Mesenchymal stem cell (in vitro differentiated cells and primary cell): ENCODE measurements at regions not wholly inside any gene's neighbourhood (a gene's known extent, or its start where the extent isn't known, plus 50 kb on each side); places are given as distances from the start of the nearest gene placed in this dataset.

Source experiments
- DNase-seq: peaks from one replicate; pipeline ENCODE4 v3.0.0-alpha.2; 2013
- H2AFZ ChIP-seq: one replicate; pipeline ENCODE4 v1.6.1; 2013; ENCODE audit warnings: low read depth, mild to moderate bottlenecking, control low read depth, inconsistent platforms, low read length, moderate library complexity
- H2AK5ac ChIP-seq: 2 replicates; pipeline ENCODE4 v1.6.1; 2013; ENCODE audit warnings: low read length, moderate library complexity, mild to moderate bottlenecking, inconsistent platforms; ENCODE audit not compliant: severe bottlenecking
- H2BK120ac ChIP-seq: one replicate; pipeline ENCODE4 v1.6.1; 2013; ENCODE audit warnings: low read depth, mild to moderate bottlenecking, inconsistent platforms, low read length, moderate library complexity
- H2BK12ac ChIP-seq, 2 experiments: one replicate each; pipeline ENCODE4 v1.6.1; 2013; ENCODE audit warnings: inconsistent platforms in 2 of 2, low read length in 2 of 2, mild to moderate bottlenecking in 2 of 2, moderate library complexity in 2 of 2, control low read depth in 1 of 2
- H2BK15ac ChIP-seq: one replicate; pipeline ENCODE4 v1.6.1; 2013; ENCODE audit warnings: mild to moderate bottlenecking, low read depth, inconsistent platforms; ENCODE audit not compliant: poor library complexity, severe bottlenecking
- H2BK5ac ChIP-seq: 2 replicates; pipeline ENCODE4 v1.6.1; 2013; ENCODE audit warnings: low read depth, mild to moderate bottlenecking, low read length, control low read depth, inconsistent platforms; ENCODE audit not compliant: poor library complexity, severe bottlenecking
- H3K14ac ChIP-seq, 2 experiments: one replicate each; pipeline ENCODE4 v1.6.1; 2013; ENCODE audit warnings: inconsistent platforms in 2 of 2, low read length in 2 of 2, control low read depth in 1 of 2, mild to moderate bottlenecking in 1 of 2, moderate library complexity in 1 of 2
- H3K18ac ChIP-seq, 2 experiments: one replicate each; pipeline ENCODE4 v1.6.1; 2013; ENCODE audit warnings: inconsistent platforms in 2 of 2, low read length in 2 of 2, control low read depth in 1 of 2, low read depth in 1 of 2, mild to moderate bottlenecking in 1 of 2
- H3K23ac ChIP-seq, 2 experiments: one replicate each; pipeline ENCODE4 v1.6.1; 2013; ENCODE audit warnings: inconsistent platforms in 2 of 2, low read length in 2 of 2, mild to moderate bottlenecking in 2 of 2, moderate library complexity in 2 of 2, control low read depth in 1 of 2
- H3K27ac ChIP-seq: 2 replicates; pipeline ENCODE4 v1.5.1; 2013; ENCODE audit warnings: mild to moderate bottlenecking, moderate library complexity, low read length, control low read depth, inconsistent platforms; ENCODE audit not compliant: poor library complexity, severe bottlenecking
- H3K27me3 ChIP-seq, 2 experiments: 2 replicates each; pipeline versions ENCODE4 v1.6.1 to v1.7.0; 2013; ENCODE audit warnings: low read length in 2 of 2, mild to moderate bottlenecking in 2 of 2, moderate library complexity in 2 of 2, control low read depth in 1 of 2, inconsistent platforms in 1 of 2; ENCODE audit not compliant: control insufficient read depth in 1 of 2, insufficient read depth in 1 of 2
- H3K36me3 ChIP-seq, 2 experiments: 2 replicates each; pipeline versions ENCODE4 v1.6.1 to v1.7.0; 2013; ENCODE audit warnings: low read length in 2 of 2, control low read depth in 1 of 2, inconsistent platforms in 1 of 2, low read depth in 1 of 2, mild to moderate bottlenecking in 1 of 2; ENCODE audit not compliant: insufficient read depth in 2 of 2, control insufficient read depth in 1 of 2
- H3K4ac ChIP-seq, 2 experiments: one replicate each; pipeline ENCODE4 v1.6.1; 2013; ENCODE audit warnings: inconsistent platforms in 2 of 2, low read length in 2 of 2, mild to moderate bottlenecking in 2 of 2, moderate library complexity in 2 of 2, control low read depth in 1 of 2, low read depth in 1 of 2
- H3K4me1 ChIP-seq: 2 replicates; pipeline ENCODE4 v1.6.1; 2013; ENCODE audit warnings: low read depth, low read length, control low read depth; ENCODE audit not compliant: control insufficient read depth, insufficient read depth
- H3K4me2 ChIP-seq: 2 replicates; pipeline ENCODE4 v1.6.1; 2013; ENCODE audit warnings: low read length, mild to moderate bottlenecking, inconsistent platforms; ENCODE audit not compliant: poor library complexity, severe bottlenecking
- H3K4me3 ChIP-seq, 2 experiments: 2 replicates each; pipeline versions ENCODE4 v1.5.1 to v1.7.0; 2013; ENCODE audit warnings: low read length in 2 of 2, mild to moderate bottlenecking in 2 of 2, control low read depth in 1 of 2, low read depth in 1 of 2; ENCODE audit not compliant: insufficient read depth in 1 of 2
- H3K79me1 ChIP-seq: replicated peaks from 2 replicates; pipeline ENCODE4 v1.6.1; 2013; ENCODE audit warnings: mild to moderate bottlenecking, control low read depth, low read length, inconsistent platforms; ENCODE audit not compliant: poor library complexity, severe bottlenecking
- H3K9ac ChIP-seq: 2 replicates; pipeline ENCODE4 v1.7.0; 2013; ENCODE audit warnings: mild to moderate bottlenecking, low read length, moderate library complexity
- H3K9me3 ChIP-seq: 2 replicates; pipeline ENCODE4 v1.7.0; 2013; ENCODE audit warnings: mild to moderate bottlenecking, low read length; ENCODE audit not compliant: control insufficient read depth
- H4K8ac ChIP-seq: one replicate; pipeline ENCODE4 v1.6.1; 2013; ENCODE audit warnings: inconsistent platforms, mild to moderate bottlenecking, low read length, moderate library complexity
- H4K91ac ChIP-seq: one replicate; pipeline ENCODE4 v1.6.1; 2013; ENCODE audit warnings: mild to moderate bottlenecking, low read length, inconsistent platforms
- WGBS: methylation state at CpG from one replicate; pipeline ENCODE4 v1.1.7; 2013; ENCODE audit warnings: mixed read lengths; 5-methylcytosine and 5-hydroxymethylcytosine counted together

DNA sequence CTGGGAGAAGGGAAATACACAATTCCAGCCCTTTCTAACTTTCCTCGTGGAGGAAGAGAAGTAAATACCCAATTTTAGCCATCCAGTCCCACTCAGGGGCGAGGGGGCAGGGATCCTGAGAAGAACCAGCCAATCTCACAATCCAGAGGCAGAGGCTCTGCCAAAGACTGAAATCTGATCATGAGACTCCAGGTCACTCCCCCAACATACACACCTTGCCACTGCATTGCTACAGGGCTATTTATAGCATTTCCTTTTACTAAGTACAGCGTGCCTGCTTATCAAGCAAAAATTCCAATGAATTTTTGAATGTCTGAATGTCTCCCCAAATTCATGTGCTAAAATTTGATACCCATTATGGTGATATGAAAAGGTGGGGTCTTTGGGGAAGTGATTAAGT lies 1687.5 kb downstream of the EFNB2 start:
- no peak overlapping the region for H4K8ac ChIP-seq
- H3K36me3 ChIP-seq = no peaks in the 10 kb centered on the region
- H2BK5ac ChIP-seq = no peak overlapping the region
- no peak overlapping the region for H3K4me3 ChIP-seq
- no peaks in the 10 kb centered on the region for H3K4me1 ChIP-seq
- H3K14ac ChIP-seq = no peak overlapping the region
- H3K27me3 ChIP-seq = no peaks in the 10 kb centered on the region
- no peak overlapping the region for H3K23ac ChIP-seq
- H3K27ac ChIP-seq = no peak overlapping the region
- no peaks in the 10 kb centered on the region for H3K9me3 ChIP-seq
- WGBS = 73% methylated on average over 3 of the region's 3 CpGs
- H2AK5ac ChIP-seq = no peak overlapping the region
- H2BK120ac ChIP-seq = no peak overlapping the region
- no peaks in the 10 kb centered on the region for H3K79me1 ChIP-seq
- no peak overlapping the region for H3K4me2 ChIP-seq
- no peak overlapping the region for H3K9ac ChIP-seq
- no peak overlapping the region for H4K91ac ChIP-seq
- no peak overlapping the region for H2BK15ac ChIP-seq
- no peak overlapping the region for H2AFZ ChIP-seq
- no peak overlapping the region for H2BK12ac ChIP-seq
- H3K4ac ChIP-seq = no peak overlapping the region
- H3K18ac ChIP-seq = no peak overlapping the region
- DNase-seq = no peak

DNA sequence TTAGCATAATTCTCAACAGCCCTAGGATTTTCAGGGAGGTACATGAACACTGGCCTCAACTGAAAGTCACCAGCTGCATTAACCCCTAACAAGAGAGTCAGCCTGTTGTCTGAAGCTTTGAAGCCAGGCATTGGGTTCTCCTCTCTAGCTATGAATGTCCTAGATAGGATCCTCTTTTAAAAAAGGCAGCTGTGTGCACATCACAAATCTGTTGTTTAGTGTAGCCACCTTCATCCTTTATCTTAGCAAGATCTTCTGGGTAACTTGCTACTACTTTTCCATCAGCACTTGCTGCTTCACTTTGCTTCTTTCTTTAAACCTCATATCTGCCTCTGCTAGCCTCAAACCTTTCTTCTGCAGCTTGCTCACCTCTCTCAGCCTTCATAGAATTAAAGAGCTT lies 1692.1 kb downstream of the EFNB2 start:
- H3K18ac ChIP-seq = no peak overlapping the region
- H3K4ac ChIP-seq = no peak overlapping the region
- H3K4me3 ChIP-seq = no peak overlapping the region
- H2BK15ac ChIP-seq = no peak overlapping the region
- no peak overlapping the region for H3K14ac ChIP-seq
- H3K36me3 ChIP-seq = no peaks in the 10 kb centered on the region
- no peak overlapping the region for H2BK120ac ChIP-seq
- no peaks in the 10 kb centered on the region for H3K79me1 ChIP-seq
- H3K4me2 ChIP-seq = no peak overlapping the region
- H3K4me1 ChIP-seq = no peaks in the 10 kb centered on the region
- no peak overlapping the region for H3K9ac ChIP-seq
- no peak overlapping the region for H3K23ac ChIP-seq
- no peak overlapping the region for H2AK5ac ChIP-seq
- no peak for DNase-seq
- H3K27me3 ChIP-seq = no peaks in the 10 kb centered on the region
- no peak overlapping the region for H2AFZ ChIP-seq
- no peak overlapping the region for H4K8ac ChIP-seq
- no peak overlapping the region for H4K91ac ChIP-seq
- H3K9me3 ChIP-seq = no peaks in the 10 kb centered on the region
- no peak overlapping the region for H2BK12ac ChIP-seq
- no peak overlapping the region for H3K27ac ChIP-seq
- H2BK5ac ChIP-seq = no peak overlapping the region

DNA sequence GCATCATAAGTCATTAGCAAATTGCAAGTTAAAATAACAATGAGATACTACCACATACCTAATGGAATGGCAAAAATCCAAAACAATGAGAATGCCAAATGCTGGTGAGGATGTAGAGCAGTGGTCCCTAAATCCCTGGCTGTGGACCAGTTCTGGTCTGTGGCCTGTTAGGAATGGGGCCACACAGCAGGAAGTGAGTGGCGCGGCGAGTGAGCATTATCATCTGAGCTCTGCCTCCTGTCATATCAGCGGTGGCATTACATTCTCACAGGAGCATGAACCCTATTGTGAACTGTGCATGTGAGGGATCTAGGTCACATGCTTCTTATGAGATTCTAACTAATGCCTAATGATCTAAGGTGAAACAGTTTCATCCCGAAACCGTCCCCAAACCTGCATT lies 1694.4 kb downstream of the EFNB2 start:
- Histone ChIP-seq H2BK5ac (no peak overlapping the region), H3K14ac (no peak overlapping the region), H3K18ac (no peak overlapping the region), H3K79me1 (no peaks in the 10 kb centered on the region), H3K4me2 (no peak overlapping the region), H2AFZ (no peak overlapping the region), H3K4me3 (no peak overlapping the region), H3K4ac (no peak overlapping the region), H2BK120ac (no peak overlapping the region), H2AK5ac (no peak overlapping the region), H2BK15ac (no peak overlapping the region), H3K9ac (no peak overlapping the region), H4K91ac (no peak overlapping the region), H3K9me3 (no peaks in the 10 kb centered on the region), H3K36me3 (no peaks in the 10 kb centered on the region), H3K23ac (no peak overlapping the region), H3K27ac (no peak overlapping the region), H4K8ac (no peak overlapping the region), H3K4me1 (no peaks in the 10 kb centered on the region), H3K27me3 (no peaks in the 10 kb centered on the region), H2BK12ac (no peak overlapping the region)
- no peak for DNase-seq
- WGBS = 97% methylated on average over 6 of the region's 6 CpGs

DNA sequence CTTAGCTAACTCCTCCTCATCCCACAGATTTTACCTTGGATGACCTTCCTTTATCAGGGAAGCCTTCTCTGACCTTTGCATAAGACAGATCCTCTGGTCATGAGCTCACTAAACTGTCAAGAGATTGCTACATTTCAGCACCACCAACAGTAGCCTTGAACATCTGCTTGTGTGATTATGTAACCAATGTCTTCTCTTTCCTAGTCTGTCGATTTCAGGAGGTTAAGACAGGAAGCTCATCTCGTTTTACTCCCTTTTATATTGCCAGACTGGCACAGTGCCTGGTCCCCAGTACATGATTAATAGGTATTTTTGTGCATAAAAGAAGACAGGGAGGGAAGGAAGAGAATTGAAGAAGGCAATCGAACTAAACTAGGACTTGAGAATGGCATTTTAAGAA lies 1697.7 kb downstream of the EFNB2 start:
- no peak overlapping the region for H3K14ac ChIP-seq
- H3K36me3 ChIP-seq = no peaks in the 10 kb centered on the region
- H2BK15ac ChIP-seq = no peak overlapping the region
- no peak overlapping the region for H2AK5ac ChIP-seq
- no peak overlapping the region for H2BK12ac ChIP-seq
- no peak overlapping the region for H3K18ac ChIP-seq
- no peak overlapping the region for H4K91ac ChIP-seq
- H3K9ac ChIP-seq = no peak overlapping the region
- 78% methylated on average over 3 of the region's 3 CpGs for WGBS
- no peaks in the 10 kb centered on the region for H3K79me1 ChIP-seq
- no peak overlapping the region for H3K4ac ChIP-seq
- H3K4me1 ChIP-seq = no peaks in the 10 kb centered on the region
- no peaks in the 10 kb centered on the region for H3K9me3 ChIP-seq
- no peak overlapping the region for H3K4me3 ChIP-seq
- H3K23ac ChIP-seq = no peak overlapping the region
- no peak overlapping the region for H2BK120ac ChIP-seq
- DNase-seq = no peak
- no peak overlapping the region for H2BK5ac ChIP-seq
- no peak overlapping the region for H4K8ac ChIP-seq
- no peak overlapping the region for H2AFZ ChIP-seq
- no peak overlapping the region for H3K27ac ChIP-seq
- no peaks in the 10 kb centered on the region for H3K27me3 ChIP-seq
- no peak overlapping the region for H3K4me2 ChIP-seq
